GM21367 (cell line): ENCODE measurements at regions not wholly inside any gene's neighbourhood (a gene's known extent, or its start where the extent isn't known, plus 50 kb on each side); places are given as distances from the start of the nearest gene placed in this dataset.

Source experiments
- ATAC-seq: cut with Tn5 transposase; IDR thresholded peaks from one replicate; pipeline ENCODE4 v1.9.1; 2021; ENCODE audit not compliant: unreplicated experiment

- ATAC-seq = no peak
These were observed 1145.0 kb downstream of the MAT2B start for GRCh38 chr5:164650427-164650826.

DNA sequence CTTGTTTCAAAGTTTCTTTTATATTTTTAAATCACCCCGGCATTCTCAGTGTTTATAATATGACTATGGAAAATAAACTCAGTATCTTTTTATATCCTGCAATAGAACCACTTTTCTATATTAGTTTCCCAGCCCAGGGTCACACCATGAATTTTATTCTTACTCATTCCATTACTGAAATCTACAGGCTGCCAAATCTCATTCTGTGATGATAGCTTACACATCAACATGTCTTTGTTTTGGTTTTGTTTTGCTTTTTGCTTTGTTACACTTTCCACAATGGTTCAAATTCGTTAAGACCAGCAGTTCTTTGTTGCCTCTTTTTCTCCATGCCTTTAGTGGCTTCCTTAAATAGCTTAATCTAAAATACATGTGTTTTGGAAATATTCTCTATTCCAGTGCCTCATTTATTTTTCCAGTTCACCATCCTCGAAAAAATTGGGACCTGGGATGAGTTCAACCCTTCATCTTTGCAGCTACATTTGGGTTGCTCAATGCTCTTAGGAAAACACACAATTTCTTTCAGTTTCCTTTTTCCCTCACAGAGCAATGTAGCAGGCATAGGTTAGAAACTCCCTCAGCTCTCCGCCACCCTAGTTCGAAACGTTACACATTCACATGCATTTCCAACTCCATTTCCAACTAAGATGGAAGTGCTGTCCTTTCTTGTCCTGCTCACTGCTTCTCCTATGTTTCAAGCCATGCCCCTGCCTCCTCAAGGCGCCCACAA, 1146.3 kb downstream of the MAT2B start:
- ATAC-seq = no peak

DNA sequence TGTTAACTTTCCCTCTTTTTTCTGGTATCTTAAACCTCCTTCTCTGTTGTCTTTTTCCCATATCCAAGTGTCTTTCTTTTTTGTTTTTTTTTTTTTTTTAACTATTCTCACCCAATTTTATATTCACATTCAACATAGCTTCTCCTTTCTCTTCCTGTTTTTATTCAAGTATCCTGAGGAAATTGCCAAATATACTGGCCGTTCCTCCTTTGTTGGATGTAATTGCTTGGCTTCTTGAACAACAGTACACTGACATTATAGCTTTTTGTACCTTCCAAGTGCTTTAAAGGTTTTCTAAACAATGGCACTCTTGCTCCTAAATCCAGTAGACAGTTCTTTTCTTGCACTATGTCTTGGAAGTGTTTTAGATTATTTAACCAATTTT, 1146.8 kb downstream of the MAT2B start:
- ATAC-seq = no peak

DNA sequence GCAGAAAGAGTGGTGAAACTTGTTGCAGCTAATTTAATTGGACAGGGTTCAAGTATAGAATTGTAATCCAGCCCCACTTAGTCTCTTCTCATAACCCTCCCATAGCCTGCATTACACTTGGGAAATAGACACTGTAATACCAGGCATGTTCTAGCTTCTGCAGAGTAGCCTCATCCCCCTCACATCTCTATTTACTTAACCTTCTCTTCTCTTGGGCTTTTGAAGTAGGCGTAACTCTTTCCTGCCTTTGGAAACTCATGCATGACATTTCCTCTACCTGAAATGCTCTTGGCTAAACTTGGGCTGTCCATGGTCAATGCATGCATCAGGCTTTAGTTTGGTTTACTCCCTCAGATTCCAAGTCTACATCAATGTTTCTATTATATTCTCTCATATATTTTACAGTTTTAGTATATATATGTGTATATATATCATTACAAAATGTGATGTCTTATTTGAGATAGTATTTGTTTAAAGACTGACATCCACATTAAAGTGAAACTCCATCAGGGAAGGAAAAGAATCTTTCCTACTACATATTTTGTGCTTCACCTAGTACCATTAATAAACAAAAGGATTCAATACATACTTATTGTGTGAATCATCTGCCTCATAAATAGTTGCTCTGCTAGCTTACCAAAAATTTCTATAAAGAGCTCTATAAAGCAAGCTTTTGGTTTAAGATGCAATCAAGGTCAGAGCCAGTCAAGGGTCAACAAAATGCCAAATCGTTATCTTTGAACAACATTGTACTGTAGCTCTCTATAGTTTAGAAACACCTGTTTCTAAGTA, 1158.0 kb downstream of the MAT2B start:
- ATAC-seq = no peak

- ATAC-seq = no peak
These were observed 1166.2 kb downstream of the MAT2B start for GRCh38 chr5:164671640-164672039.

DNA sequence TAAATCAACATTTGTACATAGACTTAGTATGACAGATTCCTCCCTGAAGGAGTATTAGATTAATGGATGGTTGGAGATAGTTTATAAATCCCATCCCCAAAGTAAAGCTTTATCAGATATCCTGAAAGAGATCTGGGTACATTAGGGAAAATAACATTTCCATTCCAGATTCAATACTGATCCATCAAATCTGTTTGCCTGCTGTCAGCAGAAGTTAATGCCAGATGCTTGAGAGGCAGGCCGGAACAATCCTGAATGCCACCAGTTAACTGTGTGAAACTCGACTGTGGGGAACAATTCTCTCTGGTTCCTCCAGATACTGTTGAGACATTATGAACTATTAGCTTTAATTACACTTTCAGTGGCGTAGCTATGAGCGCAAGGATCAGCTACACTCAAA, 1166.8 kb downstream of the MAT2B start:
- ATAC-seq = no peak

DNA sequence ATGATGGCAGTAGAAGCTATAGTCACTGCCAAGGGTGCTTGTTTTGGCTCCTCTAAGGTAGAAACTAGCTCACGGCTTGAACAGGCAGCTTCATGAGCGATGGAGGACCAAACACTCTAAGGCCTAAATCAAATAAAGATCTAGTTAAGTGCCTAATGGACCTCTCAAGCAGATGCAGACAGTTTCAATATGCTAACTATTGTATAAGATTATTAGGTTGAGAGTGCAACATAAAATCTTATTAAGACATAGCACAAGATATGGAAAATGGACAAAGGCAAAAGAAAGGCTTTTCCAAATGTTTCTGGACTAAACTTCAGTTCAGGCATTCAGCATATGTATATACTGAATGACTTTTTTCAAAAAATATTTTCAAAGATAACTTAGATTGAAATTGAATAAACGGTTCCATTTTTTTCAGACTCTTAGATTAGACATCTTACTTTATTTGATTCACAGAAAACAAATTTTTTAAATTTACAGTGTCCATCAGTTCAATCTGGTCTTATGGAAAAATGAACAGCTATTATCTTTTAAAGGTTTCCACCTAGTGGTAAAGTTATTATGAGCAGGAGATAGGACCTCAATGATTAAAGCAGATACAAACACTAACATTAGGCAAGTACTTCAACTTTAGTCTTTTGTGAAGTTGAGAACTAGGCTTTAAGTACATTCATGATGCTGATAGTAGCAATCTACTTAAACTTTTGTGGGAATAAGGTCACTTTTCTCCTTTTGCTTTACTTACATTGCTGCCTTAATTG, 1167.7 kb downstream of the MAT2B start:
- no peak for ATAC-seq

GRCh38 chr5:164679461-164679860, 1174.0 kb downstream of the MAT2B start:
- no peak for ATAC-seq

GRCh38 chr5:164680216-164680615, 1174.8 kb downstream of the MAT2B start:
- ATAC-seq = no peak

GRCh38 chr5:164680812-164681520, 1175.5 kb downstream of the MAT2B start:
- no peak for ATAC-seq

DNA sequence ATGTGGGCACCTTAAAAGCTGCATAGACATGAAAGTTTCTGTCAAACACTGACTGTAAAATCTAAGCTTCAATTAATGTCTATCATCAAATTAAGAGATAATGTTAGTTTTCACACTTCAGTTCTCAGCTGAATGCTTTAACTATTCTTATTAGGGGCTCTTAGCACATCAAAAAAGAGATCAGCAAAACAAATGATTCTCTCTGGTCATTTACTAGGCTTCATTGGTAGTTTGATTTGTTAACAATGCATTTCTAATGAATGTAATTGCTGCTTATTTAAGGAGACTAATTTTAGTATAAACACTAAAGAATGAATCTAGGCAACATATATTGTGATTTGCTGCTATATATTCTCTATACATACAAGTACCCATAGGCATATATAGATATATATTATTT, 1182.0 kb downstream of the MAT2B start:
- ATAC-seq = no peak

DNA sequence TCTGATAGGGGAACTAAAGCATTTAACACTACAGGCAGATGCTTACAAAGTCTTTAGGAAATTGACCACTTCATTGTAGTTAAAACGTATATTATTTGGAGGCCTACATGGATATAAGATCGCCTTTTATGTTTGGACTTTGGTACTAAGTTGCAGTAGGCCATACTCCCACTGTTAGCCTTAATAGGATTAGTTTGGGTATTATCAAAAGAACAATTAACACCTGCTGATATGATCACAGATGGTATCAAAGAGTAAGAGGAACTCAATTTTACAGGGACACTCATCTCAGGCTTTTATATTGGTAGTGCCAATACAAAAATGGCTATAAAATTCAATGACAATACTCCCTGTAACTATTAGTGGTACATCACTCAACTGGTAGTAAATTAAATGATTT, 1183.0 kb downstream of the MAT2B start:
- ATAC-seq = no peak

DNA sequence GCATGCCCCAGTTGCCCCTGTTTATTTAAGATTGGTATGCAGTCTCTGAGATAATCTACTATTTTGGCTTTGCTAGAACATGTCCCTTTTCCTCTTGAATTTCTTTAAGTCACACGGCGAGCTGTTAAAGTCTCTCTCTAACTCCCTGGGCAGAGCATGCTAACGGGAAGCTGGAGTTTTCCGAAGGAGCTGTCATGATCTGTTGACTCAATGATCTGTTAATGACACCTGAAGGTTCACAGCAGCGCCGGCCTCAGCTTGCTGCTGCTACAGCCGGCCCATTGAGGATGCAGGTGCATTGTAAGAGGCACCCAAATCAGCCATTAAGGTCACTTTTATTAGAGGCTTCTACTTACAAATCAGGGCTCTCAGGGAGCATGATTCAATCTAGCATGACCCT, 1203.4 kb downstream of the MAT2B start:
- ATAC-seq = no peak

- no peak for ATAC-seq
These were observed 1208.3 kb downstream of the MAT2B start for GRCh38 chr5:164713682-164714081.

DNA sequence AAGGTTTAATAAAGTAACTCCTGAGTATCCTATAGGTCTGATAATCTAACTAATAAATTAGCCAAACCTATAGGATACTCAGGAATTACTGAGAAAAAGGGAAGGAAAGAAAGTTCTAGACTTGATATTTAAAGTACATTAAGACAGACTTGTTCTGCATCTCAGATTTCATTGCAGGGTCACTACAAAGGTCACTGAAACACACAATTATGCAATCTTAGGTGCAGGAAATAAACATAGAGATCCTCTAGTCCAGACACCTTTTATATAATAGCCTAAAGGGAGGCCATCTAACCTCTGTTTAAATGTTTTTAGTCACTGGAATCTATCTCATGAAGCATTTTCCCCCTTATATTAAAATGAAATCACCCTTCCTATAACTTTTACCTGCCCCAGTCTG, 1215.7 kb downstream of the MAT2B start:
- ATAC-seq = no peak

DNA sequence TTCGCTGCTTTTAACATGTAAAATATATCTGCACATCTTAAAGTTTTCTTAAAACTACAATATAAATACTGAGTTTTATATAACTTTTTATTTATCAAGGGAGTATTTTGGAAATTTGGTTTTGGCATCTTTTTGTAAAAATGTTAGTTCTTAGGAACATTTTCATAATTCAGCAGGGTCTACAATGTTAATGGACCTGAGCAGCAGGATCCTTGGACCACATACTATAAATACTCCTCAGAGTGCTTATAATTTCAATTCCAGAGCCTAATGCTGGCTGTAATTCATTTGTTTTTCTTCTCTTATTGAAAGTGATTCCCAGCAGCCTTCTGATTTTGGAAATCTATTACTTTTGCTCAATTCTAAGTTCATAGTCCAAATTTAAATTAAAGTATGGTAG, 1216.2 kb downstream of the MAT2B start:
- no peak for ATAC-seq

- no peak for ATAC-seq
These were observed 1217.3 kb downstream of the MAT2B start for GRCh38 chr5:164722702-164723101.

GRCh38 chr5:164727012-164727411, 1221.6 kb downstream of the MAT2B start:
- ATAC-seq = no peak

- ATAC-seq = no peak
These were observed 1223.3 kb downstream of the MAT2B start for GRCh38 chr5:164728733-164729132.

DNA sequence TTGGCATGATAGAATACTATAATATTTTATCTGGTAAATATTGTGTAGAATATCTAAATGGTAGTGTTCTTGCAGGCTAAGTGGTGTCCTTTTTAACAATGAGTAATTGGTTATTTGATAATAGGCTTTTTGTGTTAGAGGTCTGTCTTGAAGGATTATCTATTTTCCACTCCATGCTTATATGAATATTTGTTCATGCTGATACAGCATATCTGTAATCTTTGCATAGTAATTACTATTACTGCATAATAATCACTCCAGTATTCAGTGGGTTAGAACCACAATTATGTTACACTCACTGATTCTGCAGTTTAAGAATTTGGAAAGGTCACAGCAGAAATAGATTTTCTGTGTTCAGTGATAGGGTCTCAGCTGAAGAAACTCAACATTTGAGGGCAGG, 1229.9 kb downstream of the MAT2B start:
- no peak for ATAC-seq

- no peak for ATAC-seq
These were observed 1236.0 kb downstream of the MAT2B start for GRCh38 chr5:164741376-164741775.
